Mesenchymal stem cell (in vitro differentiated cells and primary cell): ENCODE measurements at regions not wholly inside any gene's neighbourhood (a gene's known extent, or its start where the extent isn't known, plus 50 kb on each side); places are given as distances from the start of the nearest gene placed in this dataset.

Experiments used
- DNase-seq: peaks from one replicate; pipeline ENCODE4 v3.0.0-alpha.2; 2013
- H2AFZ ChIP-seq: one replicate; pipeline ENCODE4 v1.6.1; 2013; ENCODE audit warnings: low read depth, mild to moderate bottlenecking, control low read depth, inconsistent platforms, low read length, moderate library complexity
- H2AK5ac ChIP-seq: 2 replicates; pipeline ENCODE4 v1.6.1; 2013; ENCODE audit warnings: low read length, moderate library complexity, mild to moderate bottlenecking, inconsistent platforms; ENCODE audit not compliant: severe bottlenecking
- H2BK120ac ChIP-seq: one replicate; pipeline ENCODE4 v1.6.1; 2013; ENCODE audit warnings: low read depth, mild to moderate bottlenecking, inconsistent platforms, low read length, moderate library complexity
- H2BK12ac ChIP-seq, 2 experiments: one replicate each; pipeline ENCODE4 v1.6.1; 2013; ENCODE audit warnings: inconsistent platforms in 2 of 2, low read length in 2 of 2, mild to moderate bottlenecking in 2 of 2, moderate library complexity in 2 of 2, control low read depth in 1 of 2
- H2BK15ac ChIP-seq: one replicate; pipeline ENCODE4 v1.6.1; 2013; ENCODE audit warnings: mild to moderate bottlenecking, low read depth, inconsistent platforms; ENCODE audit not compliant: poor library complexity, severe bottlenecking
- H2BK5ac ChIP-seq: 2 replicates; pipeline ENCODE4 v1.6.1; 2013; ENCODE audit warnings: low read depth, mild to moderate bottlenecking, low read length, control low read depth, inconsistent platforms; ENCODE audit not compliant: poor library complexity, severe bottlenecking
- H3K14ac ChIP-seq, 2 experiments: one replicate each; pipeline ENCODE4 v1.6.1; 2013; ENCODE audit warnings: inconsistent platforms in 2 of 2, low read length in 2 of 2, control low read depth in 1 of 2, mild to moderate bottlenecking in 1 of 2, moderate library complexity in 1 of 2
- H3K18ac ChIP-seq, 2 experiments: one replicate each; pipeline ENCODE4 v1.6.1; 2013; ENCODE audit warnings: inconsistent platforms in 2 of 2, low read length in 2 of 2, control low read depth in 1 of 2, low read depth in 1 of 2, mild to moderate bottlenecking in 1 of 2
- H3K23ac ChIP-seq, 2 experiments: one replicate each; pipeline ENCODE4 v1.6.1; 2013; ENCODE audit warnings: inconsistent platforms in 2 of 2, low read length in 2 of 2, mild to moderate bottlenecking in 2 of 2, moderate library complexity in 2 of 2, control low read depth in 1 of 2
- H3K27ac ChIP-seq: 2 replicates; pipeline ENCODE4 v1.5.1; 2013; ENCODE audit warnings: mild to moderate bottlenecking, moderate library complexity, low read length, control low read depth, inconsistent platforms; ENCODE audit not compliant: poor library complexity, severe bottlenecking
- H3K27me3 ChIP-seq, 2 experiments: 2 replicates each; pipeline versions ENCODE4 v1.6.1 to v1.7.0; 2013; ENCODE audit warnings: low read length in 2 of 2, mild to moderate bottlenecking in 2 of 2, moderate library complexity in 2 of 2, control low read depth in 1 of 2, inconsistent platforms in 1 of 2; ENCODE audit not compliant: control insufficient read depth in 1 of 2, insufficient read depth in 1 of 2
- H3K36me3 ChIP-seq, 2 experiments: 2 replicates each; pipeline versions ENCODE4 v1.6.1 to v1.7.0; 2013; ENCODE audit warnings: low read length in 2 of 2, control low read depth in 1 of 2, inconsistent platforms in 1 of 2, low read depth in 1 of 2, mild to moderate bottlenecking in 1 of 2; ENCODE audit not compliant: insufficient read depth in 2 of 2, control insufficient read depth in 1 of 2
- H3K4ac ChIP-seq, 2 experiments: one replicate each; pipeline ENCODE4 v1.6.1; 2013; ENCODE audit warnings: inconsistent platforms in 2 of 2, low read length in 2 of 2, mild to moderate bottlenecking in 2 of 2, moderate library complexity in 2 of 2, control low read depth in 1 of 2, low read depth in 1 of 2
- H3K4me1 ChIP-seq: 2 replicates; pipeline ENCODE4 v1.6.1; 2013; ENCODE audit warnings: low read depth, low read length, control low read depth; ENCODE audit not compliant: control insufficient read depth, insufficient read depth
- H3K4me2 ChIP-seq: 2 replicates; pipeline ENCODE4 v1.6.1; 2013; ENCODE audit warnings: low read length, mild to moderate bottlenecking, inconsistent platforms; ENCODE audit not compliant: poor library complexity, severe bottlenecking
- H3K4me3 ChIP-seq, 2 experiments: 2 replicates each; pipeline versions ENCODE4 v1.5.1 to v1.7.0; 2013; ENCODE audit warnings: low read length in 2 of 2, mild to moderate bottlenecking in 2 of 2, control low read depth in 1 of 2, low read depth in 1 of 2; ENCODE audit not compliant: insufficient read depth in 1 of 2
- H3K79me1 ChIP-seq: replicated peaks from 2 replicates; pipeline ENCODE4 v1.6.1; 2013; ENCODE audit warnings: mild to moderate bottlenecking, control low read depth, low read length, inconsistent platforms; ENCODE audit not compliant: poor library complexity, severe bottlenecking
- H3K9ac ChIP-seq: 2 replicates; pipeline ENCODE4 v1.7.0; 2013; ENCODE audit warnings: mild to moderate bottlenecking, low read length, moderate library complexity
- H3K9me3 ChIP-seq: 2 replicates; pipeline ENCODE4 v1.7.0; 2013; ENCODE audit warnings: mild to moderate bottlenecking, low read length; ENCODE audit not compliant: control insufficient read depth
- H4K8ac ChIP-seq: one replicate; pipeline ENCODE4 v1.6.1; 2013; ENCODE audit warnings: inconsistent platforms, mild to moderate bottlenecking, low read length, moderate library complexity
- H4K91ac ChIP-seq: one replicate; pipeline ENCODE4 v1.6.1; 2013; ENCODE audit warnings: mild to moderate bottlenecking, low read length, inconsistent platforms
- WGBS: methylation state at CpG from one replicate; pipeline ENCODE4 v1.1.7; 2013; ENCODE audit warnings: mixed read lengths; 5-methylcytosine and 5-hydroxymethylcytosine counted together

DNA sequence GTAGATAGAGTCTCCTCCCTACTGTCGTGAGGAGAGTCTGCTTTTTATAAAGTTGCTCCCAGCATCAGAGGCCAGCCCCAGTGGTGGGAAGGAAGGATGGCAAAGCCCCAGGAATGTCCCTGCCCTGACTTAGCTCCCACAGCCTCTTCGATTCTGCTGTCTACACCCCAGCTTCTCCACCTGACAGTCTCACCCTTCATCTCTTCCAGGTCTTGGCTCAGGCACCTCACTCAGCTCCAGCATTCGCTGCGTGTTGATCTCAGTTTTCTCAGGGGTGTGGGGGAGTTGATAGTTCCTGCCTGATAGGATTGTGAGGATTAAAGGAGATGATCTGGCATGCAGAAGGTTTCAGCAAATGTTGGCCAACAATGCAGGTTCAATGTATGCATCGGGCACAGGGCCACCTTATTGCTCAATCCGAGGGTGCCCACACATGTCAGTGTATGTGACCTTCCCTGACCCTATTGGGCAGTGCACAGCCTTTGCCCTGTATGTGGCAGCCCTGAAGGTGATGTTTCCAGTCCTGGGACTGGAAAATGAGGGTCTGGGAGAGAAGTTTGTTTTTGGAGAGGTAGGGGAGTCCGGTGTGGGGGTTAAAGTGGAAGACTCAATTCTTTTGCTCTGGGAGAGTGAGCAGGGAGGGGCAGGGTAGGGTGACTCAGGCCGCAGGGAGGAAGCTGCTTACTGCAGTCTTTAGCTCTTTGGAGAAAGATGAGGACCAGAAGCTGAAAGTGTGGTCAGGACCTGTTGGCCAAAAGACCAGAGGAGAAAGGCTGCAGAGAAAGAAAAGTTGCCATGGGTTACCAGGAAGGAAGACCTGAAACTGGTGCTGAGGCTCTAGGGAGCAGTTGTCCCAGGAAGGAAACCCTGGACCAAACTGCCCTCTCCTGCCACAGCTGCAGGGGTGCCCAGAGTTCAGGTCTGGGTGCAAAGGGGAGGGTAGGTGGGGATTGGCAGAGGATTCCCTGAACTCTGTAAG, 153.2 kb downstream of the MACROH2A1 start:
- H2AK5ac ChIP-seq = peak overlapping the region; percentile 47
- peak overlapping the region; percentile 74 for H4K8ac ChIP-seq
- peak overlapping the region; percentile 76 to 86 for H2BK12ac ChIP-seq
- peak; percentile 64 for DNase-seq
- H3K9ac ChIP-seq = peak overlapping the region; percentile 41
- H2BK120ac ChIP-seq = peak overlapping the region; percentile 51
- H2BK15ac ChIP-seq = peak overlapping the region; percentile 44
- no peaks in the 10 kb centered on the region for H3K27me3 ChIP-seq
- no peak overlapping the region for H2AFZ ChIP-seq
- H2BK5ac ChIP-seq = no peak overlapping the region
- no peaks in the 10 kb centered on the region for H3K9me3 ChIP-seq
- H3K4me1 ChIP-seq = peaks cover 31% of the 10 kb centered on the region
- peak overlapping the region; percentile 58 for H3K27ac ChIP-seq
- peak overlapping the region in 1 of 2 experiments; percentile 4 for H3K23ac ChIP-seq
- H3K4me2 ChIP-seq = no peak overlapping the region
- peak overlapping the region in 1 of 2 experiments; percentile 60 for H3K4me3 ChIP-seq
- peak overlapping the region in 1 of 2 experiments; percentile 58 for H3K14ac ChIP-seq
- no peaks in the 10 kb centered on the region for H3K79me1 ChIP-seq
- H3K4ac ChIP-seq = peak overlapping the region; percentile 29 to 86
- no peaks in the 10 kb centered on the region for H3K36me3 ChIP-seq
- 58% methylated on average over 8 of the region's 8 CpGs for WGBS
- H4K91ac ChIP-seq = peak overlapping the region; percentile 94
- H3K18ac ChIP-seq = peak overlapping the region; percentile 50 to 88

GRCh38 chr5:135244620-135245021, 154.4 kb downstream of the MACROH2A1 start:
- Histone ChIP-seq H3K9ac (no peak overlapping the region), H3K18ac (peak overlapping the region; percentile 70 to 73), H4K8ac (no peak overlapping the region), H3K9me3 (no peaks in the 10 kb centered on the region), H2BK15ac (peak overlapping the region; percentile 63), H4K91ac (peak overlapping the region; percentile 71), H3K4me2 (no peak overlapping the region), H2AK5ac (no peak overlapping the region), H3K27ac (no peak overlapping the region), H3K14ac (no peak overlapping the region), H3K79me1 (no peaks in the 10 kb centered on the region), H3K4ac (peak overlapping the region in 1 of 2 experiments; percentile 40), H2BK5ac (no peak overlapping the region), H2BK12ac (peak overlapping the region; percentile 29 to 42), H3K4me1 (peaks cover 35% of the 10 kb centered on the region), H3K23ac (no peak overlapping the region), H2BK120ac (peak overlapping the region; percentile 55), H3K36me3 (no peaks in the 10 kb centered on the region), H3K4me3 (no peak overlapping the region), H3K27me3 (no peaks in the 10 kb centered on the region), H2AFZ (no peak overlapping the region)
- 98% methylated on average over 3 of the region's 3 CpGs for WGBS
- no peak for DNase-seq

DNA sequence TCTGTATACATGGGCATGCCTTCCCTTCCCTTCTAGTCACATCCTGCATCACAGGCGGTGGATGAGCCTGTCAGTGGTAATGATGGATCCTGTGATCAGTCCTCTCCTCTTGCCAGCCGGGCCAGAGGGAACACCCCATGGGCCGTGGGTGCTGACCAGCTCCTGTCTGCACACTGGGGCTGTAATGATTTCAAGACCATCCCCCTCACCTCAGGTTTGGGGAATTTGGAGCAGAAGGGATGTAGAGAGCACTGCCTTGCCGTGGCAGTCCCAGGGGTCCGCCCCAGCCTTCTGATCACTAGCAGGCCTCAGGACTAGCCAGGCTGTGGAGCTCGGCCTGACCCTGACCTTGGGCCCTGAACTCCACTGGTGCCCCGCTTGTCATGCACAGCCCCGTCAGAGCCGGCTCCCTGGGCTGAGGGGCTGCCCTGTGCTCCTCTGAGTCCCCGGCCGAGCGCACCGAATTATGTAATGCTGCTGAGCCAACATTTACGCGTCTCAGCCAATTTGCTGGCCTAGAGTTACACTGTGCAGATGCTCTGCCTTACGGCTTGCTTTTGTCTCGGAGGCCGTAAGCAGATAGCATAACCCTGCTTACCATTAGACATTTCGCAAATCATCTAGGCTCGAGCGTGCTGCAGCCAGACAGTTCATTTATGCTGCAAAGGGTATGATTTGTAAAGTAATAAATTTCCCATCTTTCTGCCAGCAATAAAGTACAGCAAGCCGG, 155.3 kb downstream of the MACROH2A1 start:
- Histone ChIP-seq H3K18ac (peak overlapping the region; percentile 55 to 57), H3K9ac (no peak overlapping the region), H3K27me3 (no peaks in the 10 kb centered on the region), H2BK120ac (no peak overlapping the region), H3K4me1 (peaks cover 41% of the 10 kb centered on the region), H2AK5ac (no peak overlapping the region), H3K79me1 (no peaks in the 10 kb centered on the region), H3K23ac (no peak overlapping the region), H3K4me3 (no peak overlapping the region), H4K8ac (peak overlapping the region; percentile 70), H4K91ac (peak overlapping the region; percentile 70), H2AFZ (no peak overlapping the region), H3K4me2 (no peak overlapping the region), H3K9me3 (no peaks in the 10 kb centered on the region), H2BK5ac (no peak overlapping the region), H3K27ac (no peak overlapping the region), H3K4ac (peak overlapping the region; percentile 24 to 35), H3K36me3 (no peaks in the 10 kb centered on the region), H2BK15ac (peak overlapping the region; percentile 61), H3K14ac (peak overlapping the region in 1 of 2 experiments; percentile 14), H2BK12ac (peak overlapping the region; percentile 49 to 65)
- peak; percentile 60 for DNase-seq
- 78% methylated on average over 18 of the region's 22 CpGs for WGBS
